ENCODE measurements at regions not wholly inside any gene's neighbourhood (a gene's known extent, or its start where the extent isn't known, plus 50 kb on each side); places are given as distances from the start of the nearest gene placed in this dataset.

DNA sequence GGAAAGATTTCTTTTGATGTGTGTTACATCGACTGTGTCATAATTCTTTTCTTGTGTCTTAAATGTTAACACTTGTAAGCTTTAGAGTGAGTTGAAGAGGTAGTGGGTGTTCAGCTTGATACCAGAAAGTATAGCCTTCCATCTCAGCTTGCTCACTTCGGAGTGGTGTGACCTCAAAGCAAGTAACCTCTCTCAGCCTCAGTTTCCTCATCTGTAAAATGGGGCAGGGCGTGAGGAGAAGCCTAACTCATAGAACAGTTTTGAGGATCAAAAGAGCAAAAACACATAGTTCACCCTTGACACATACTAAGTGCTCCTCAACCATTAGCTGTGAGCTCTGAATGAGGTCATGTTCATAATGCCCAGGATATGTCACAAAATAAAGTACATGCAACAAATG lies 434.8 kb upstream of the PROK2 start:
- DNase-seq = no peak

DNA sequence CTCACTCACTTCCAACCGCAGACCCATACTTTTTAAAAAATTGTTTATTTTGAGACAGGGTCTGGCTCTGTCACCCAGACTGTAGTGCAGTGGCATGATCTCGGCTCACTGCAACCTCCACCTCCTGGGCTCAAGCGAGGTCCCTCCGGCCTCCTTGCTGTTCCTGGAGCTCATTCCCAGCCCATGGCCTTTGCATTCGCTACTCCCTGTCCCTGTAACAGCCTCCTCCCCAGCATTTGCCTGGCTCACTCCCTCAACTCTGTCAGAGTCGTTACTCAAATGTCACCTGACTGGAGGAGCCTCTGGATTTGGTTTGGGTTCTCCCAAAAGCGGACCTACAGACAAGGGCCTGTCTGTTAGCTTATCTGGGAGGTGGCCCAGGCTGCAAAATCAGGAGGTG lies 432.6 kb upstream of the PROK2 start:
- DNase-seq = no peak

DNA sequence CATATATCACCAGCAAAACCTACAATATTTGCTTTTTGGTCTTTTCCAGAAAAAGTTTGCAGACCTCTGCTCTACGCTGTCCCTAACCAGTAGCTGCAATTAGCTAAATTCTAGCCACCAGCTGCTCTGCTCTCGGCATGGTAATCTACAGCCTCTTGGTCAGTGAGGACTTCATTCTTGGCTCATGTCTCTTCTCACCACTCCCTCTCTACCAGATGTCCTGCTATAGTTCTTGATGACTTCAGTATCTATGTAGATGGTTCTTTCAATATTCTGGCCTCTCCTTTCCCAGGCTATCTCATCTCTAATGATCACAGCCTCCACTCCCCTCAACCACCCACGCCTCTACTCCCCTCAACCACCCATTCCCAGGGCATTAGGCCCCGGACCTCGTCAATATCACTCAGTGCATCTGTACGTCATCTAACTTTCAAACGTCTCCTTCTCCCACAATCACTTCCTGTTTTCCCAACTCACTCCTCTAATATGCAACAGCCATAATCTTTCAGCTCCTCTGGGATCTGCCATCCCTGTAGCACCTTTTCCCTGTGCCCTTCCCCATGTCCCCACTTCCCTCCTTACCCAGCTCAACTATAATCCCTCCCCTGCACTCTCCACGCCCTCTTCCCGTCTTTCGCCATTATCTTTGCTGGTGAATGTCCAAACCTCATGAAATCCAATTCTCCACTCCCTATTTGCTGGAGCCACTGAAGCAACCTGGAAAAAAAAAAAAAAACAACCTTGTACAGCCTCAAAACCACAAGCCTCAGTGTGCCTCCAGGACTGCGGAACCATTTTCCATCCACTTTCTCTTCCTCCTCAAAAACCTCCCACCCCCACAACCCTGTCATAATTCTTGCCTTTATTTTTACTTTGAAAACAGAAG lies 429.4 kb upstream of the PROK2 start:
- DNase-seq = no peak

DNA sequence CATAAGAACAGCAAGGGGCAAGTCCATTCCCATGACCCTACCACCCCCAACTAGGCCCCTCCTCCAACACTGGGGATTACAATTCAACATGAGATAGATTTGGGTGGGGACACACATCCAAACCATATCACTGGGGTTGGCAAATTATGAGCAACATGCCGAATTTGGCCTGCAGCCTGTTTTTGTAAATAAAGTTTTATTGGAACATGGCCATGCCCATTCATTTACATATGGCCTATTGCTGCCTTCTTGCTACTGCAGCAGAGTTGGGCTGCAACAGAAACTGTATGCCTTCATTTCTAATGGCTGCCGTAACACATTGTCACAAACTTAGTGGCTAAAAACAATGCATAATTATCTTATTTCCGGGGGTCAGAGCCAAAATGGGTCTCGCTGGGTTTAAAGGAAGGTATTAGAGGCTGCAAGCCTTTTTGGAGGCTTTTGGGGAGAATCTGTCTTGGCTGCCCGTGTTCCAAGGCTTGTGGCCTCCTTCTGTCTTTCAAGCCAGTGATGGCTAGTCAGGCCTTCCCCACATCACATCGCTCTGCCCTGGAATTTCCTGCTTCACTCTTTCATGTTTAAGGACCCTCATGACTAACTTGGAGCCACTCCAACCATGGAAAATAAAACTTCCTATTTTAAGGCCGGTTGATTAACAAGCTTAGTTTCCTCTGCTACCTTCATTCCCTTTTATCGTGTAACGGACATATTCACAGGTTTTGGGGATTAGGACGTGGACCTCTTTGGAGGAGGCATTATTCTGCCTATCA lies 428.5 kb upstream of the PROK2 start:
- DNase-seq = no peak

DNA sequence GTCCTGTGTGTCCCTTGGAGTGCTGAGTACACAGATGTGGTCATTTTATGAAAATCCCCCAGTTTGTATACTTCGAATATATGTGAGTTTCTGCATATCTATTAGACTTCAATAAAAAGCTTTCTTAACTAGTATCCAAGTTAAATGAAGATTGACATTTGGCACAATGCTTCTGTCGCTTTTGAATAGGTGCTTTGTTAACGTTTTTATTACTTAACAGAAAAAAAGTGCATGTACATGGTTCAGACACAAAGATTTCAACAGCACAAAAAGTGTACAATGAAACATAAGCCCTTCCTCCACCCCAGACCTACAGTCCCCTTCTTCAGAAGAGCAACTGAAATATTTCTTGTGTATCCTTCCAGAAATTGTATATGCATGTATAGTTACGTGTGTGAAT lies 427.4 kb upstream of the PROK2 start:
- DNase-seq = no peak

DNA sequence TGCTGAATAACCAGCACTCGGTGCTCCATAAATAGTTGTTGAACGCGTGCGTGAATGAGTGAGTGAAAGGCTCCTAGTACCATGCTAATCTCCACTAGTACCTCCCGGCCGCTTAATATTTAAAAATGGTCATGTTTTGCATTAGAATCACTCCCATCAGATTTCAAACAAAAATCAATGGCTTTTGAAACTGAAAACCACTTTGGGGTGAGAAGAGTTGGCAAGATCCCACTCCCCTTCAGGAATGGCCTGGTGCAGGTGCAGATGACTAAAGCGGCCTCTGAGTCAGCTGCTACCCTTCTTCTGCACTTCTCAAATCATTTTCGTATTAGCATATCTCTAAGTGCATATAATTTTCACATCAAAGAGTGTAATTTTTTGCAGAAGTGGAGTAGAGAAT lies 425.3 kb upstream of the PROK2 start:
- no peak for DNase-seq

- DNase-seq = no peak
Measured at GRCh38 chr3:72205297-72205826, 420.4 kb upstream of the PROK2 start.

DNA sequence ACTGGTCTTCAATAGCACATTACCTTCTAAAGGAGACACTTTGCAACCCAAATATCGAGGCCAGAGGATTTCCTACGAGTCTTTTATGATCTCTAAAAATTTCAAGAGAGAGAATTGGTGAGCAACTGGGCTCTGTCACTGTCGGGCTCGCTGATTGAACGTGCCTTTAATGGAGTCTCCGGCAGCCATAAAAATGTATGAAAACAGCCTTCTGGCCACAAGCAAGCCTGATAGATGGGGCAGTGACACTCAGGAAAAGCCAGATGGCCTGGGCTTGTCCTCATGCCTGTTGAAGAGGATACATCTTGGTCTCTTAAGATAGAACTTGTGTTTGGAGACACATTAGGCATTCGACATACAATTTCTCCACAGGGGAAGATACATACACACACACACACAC lies 419.5 kb upstream of the PROK2 start:
- DNase-seq = no peak

DNA sequence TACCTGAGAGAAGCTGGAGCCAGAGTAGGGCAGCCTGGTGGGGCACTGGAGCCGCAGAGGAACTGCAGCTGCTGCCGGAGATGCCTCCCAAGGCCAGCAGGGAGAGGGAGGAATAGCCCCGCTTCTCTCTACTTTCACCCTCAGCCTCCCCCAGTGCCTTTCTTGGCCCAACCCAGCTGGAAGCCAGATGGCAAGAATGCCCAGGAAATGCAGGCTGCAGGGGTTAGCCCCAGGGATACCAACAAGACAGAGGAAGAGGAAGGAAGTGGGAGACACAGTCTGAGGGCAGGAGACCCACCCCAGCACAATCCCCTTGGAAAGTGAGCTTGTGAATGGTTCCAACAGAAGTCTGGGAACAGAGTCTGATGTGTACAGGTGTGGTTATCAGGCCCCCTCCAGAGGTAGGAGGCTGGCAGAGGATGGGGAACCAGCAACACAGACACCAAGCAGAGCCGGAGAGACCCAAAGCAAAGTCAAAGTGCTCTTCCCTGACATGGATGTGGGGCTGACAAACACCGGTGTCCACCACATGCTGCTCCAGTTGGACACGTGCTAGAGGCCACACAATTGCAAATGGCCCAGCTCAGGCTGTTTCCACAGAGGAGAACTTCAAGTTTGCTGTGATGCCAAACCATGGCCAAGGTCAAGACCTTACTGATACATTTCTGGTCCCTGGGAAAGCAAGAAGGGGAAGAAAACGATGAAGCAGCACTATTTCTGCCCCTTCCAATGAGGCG lies 418.8 kb upstream of the PROK2 start:
- no peak for DNase-seq

- no peak for DNase-seq
Measured at GRCh38 chr3:72203105-72203504, 418.2 kb upstream of the PROK2 start.

DNA sequence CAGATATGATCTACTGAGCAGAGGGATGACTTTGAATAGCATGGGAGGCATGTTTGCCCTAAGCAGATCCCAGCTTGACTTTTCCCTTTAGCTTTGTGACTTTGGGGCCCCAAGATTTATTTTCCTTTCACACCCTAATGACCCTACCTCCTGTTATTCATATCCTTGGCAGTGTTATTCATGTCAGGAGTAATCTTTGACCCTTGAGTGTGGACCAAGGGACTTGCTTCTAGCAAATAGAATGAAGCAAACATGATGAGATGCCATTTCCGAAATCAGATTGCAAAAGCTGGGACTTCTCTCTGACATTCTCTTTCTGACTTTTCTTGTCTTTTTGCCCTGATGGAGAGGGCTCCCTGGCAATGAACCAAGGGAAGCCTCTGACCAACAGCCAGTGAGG lies 415.4 kb upstream of the PROK2 start:
- no peak for DNase-seq

- DNase-seq = no peak
Measured at GRCh38 chr3:72199530-72199929, 414.6 kb upstream of the PROK2 start.

DNA sequence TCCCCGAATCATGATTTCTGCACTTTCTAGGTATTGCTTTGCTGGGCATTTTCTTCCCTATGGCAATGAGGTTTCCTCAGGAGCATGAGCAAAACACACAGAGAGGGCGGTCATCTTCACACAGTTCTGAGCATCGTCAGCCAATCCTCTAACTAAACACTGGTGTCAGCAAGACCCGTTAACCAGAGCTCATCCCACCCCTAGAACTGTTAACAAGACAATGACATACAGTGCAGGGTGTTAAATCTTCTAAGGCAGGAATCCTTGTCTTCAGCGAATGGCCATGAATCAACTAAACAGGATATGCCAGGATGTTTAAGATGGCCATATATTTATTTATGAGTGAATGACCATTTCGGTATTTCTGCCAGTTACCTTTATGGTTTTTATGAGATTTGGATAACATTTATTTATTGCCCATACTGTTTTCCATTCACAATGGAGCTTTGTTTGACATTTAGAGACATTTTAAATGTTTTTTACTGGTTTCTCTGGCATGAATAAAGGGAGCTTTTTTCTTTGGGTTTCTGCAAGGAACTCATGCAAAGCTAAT lies 411.5 kb upstream of the PROK2 start:
- DNase-seq = no peak

DNA sequence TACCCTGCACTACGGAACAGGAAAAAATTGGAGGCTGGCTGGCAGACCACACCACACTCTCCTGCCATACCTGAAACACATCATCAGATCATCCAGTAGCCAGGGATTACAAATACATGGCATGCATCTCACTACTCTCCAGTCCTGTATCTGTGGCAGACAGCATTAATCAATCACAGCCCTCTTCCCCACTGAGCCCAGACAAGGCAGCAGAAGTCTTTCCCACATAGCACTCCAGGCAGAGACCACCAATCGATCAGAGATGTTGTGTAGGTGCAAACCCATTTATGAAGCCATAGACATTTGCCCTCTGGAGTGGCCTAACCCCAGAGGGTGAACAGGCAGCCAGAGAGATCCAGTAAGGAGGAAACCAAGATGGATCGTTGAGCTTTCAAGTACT lies 410.9 kb upstream of the PROK2 start:
- no peak for DNase-seq

DNA sequence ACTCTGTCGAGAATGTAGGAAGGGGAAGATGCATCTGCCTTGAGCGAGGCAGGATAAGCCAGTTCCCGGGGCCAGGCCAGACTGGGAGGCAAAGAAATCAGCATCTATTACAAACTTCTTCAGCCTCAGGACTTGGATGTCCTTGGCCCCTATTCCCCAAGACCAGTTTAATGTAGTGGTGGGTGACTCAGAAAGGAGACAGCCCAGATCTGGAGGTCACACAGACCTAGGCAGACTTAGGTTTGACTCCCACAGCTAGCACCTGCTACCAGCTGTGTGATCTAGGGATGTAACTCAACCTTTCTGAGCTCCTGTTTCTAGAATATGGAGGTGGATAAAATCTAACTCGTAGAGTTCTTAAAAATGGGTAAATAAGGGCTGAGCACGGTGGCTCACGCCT lies 409.5 kb upstream of the PROK2 start:
- no peak for DNase-seq

DNA sequence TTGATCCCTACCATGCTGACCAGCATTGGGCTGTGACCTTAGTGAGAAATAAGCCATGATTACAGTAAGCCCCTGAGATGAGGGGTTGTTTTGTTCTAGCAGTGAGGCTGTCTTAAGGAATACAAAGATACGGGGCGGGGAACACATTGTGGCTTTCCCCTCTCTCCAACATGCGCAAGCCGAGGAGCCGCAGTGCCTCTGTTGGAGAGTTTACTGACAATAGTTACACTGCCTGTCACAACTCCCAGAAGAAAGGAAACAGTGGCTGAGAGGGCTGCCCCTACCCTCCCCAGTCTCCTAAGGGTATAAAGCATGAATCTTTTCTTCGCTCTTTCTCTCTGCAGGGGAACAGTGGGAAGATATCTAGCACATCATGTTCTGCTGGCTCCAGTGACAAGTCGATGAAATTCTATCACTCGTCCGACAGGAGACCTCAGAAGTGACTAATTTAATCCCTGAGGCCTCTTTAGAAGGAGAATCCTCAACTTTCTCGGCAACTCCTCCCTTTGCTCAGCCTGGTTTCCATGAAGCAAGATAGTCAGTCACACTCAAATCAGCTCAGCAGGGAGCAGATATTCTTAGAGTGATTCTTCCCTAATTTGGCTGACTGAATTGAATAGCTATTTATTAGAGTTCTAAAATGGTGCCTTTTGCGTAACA lies 409.0 kb upstream of the PROK2 start:
- DNase-seq = no peak

DNA sequence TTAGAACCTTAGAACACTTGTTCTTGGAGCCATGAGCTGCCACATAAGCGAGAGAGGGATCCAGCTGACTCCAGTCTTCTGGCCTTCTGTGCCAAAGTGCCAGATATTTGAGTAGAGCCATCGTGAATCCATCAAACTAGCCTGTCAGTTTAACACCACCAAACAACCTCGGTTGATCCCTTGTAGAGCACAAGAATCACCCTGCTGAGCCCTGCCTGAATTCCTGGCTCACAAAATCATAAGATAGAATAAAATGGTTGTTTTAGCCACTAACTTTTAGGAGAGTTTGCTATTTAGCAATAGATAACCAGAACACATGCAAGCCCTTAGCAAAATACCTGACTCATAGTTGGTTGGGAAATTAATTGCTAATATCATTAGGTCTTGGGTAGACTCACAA lies 407.6 kb upstream of the PROK2 start:
- no peak for DNase-seq

GRCh38 chr3:72191209-72191960 lies 406.4 kb upstream of the PROK2 start:
- DNase-seq = no peak

DNA sequence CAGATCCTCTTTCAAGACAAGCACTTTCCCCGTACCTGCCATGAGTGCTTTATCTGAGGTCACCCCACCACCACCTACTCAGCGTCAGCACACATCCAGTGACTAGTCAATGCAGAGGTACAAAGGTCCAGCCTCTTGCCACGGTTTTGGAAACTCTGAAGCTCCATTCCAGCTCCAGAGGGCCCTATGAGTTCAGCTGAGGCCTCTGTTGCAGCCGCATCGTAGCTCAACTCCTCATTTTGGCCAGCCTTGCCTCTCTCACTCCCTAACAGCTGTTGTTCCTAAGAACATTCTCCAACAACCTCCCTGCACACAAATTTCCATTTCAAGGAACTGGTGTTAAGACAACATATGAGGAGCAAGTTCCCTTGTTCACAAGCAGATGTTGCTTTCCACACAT lies 405.1 kb upstream of the PROK2 start:
- peak; percentile 31 for DNase-seq

- peak; percentile 36 for DNase-seq
Measured at GRCh38 chr3:72189339-72189738, 404.4 kb upstream of the PROK2 start.

DNA sequence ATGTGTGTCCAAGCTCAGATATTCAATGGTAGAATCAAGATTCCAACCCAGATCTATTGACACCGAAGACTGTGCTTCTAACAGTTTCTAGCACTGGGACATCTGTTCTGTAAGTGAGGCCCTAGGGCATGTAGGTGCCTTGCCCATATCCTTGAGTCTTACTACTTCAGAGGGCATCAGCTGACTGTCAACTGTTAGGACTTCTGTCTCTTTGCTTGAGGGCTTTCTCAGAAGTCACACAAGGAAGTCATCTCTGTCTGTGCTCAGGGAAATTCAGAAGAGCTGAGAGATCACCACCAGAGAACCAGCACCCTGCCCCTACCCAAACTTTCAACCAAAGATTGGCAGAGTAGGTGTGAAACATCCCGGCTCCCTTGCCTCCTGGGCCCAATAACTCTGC lies 403.6 kb upstream of the PROK2 start:
- no peak for DNase-seq

- no peak for DNase-seq
Measured at GRCh38 chr3:72187131-72187530, 402.2 kb upstream of the PROK2 start.
